Lower leg skin (tissue), 4 donors: ENCODE measurements at regions not wholly inside any gene's neighbourhood (a gene's known extent, or its start where the extent isn't known, plus 50 kb on each side); places are given as distances from the start of the nearest gene placed in this dataset.

Experiments used
- DNase-seq, 2 donors: peaks; one replicate each; pipeline ENCODE4 v3.0.0-alpha.2; 2019; ENCODE audit warnings: low spot score in 2 of 2
- H3K4me3 ChIP-seq: fragments of 200-600 bp; sonication (generic); 2 replicates; pipeline ENCODE4 v1.5.1; 2017; ENCODE audit warnings: mild to moderate bottlenecking, low read depth; ENCODE audit not compliant: poor library complexity, severe bottlenecking
- POLR2A ChIP-seq, 2 donors: fragments of 450-650 bp; IDR thresholded peaks; one replicate each; pipeline ENCODE4 v1.6.1; 2016 to 2017; ENCODE audit warnings: antibody characterized with exemption in 2 of 2, mild to moderate bottlenecking in 1 of 2, moderate library complexity in 1 of 2
- WGBS, 2 donors: methylation state at CpG; one replicate each; pipeline ENCODE4 v1.1.5; 2018; 5-methylcytosine and 5-hydroxymethylcytosine counted together
- intact Hi-C: fragments of 100-400 bp; cut with DNase I; formaldehyde crosslinking; loops from one replicate; pipeline ENCODE4 v1.15.0; 2023; ENCODE audit warnings: low total_unique reads
- TF ChIP-seq, protein P1 (sequence below), 3 donors: fragments of 450-650 bp; IDR thresholded peaks; one replicate each; pipeline ENCODE4 v1.5.1; 2016; ENCODE audit warnings: antibody characterized with exemption in 3 of 3, mild to moderate bottlenecking in 3 of 3, moderate library complexity in 2 of 3

DNA sequence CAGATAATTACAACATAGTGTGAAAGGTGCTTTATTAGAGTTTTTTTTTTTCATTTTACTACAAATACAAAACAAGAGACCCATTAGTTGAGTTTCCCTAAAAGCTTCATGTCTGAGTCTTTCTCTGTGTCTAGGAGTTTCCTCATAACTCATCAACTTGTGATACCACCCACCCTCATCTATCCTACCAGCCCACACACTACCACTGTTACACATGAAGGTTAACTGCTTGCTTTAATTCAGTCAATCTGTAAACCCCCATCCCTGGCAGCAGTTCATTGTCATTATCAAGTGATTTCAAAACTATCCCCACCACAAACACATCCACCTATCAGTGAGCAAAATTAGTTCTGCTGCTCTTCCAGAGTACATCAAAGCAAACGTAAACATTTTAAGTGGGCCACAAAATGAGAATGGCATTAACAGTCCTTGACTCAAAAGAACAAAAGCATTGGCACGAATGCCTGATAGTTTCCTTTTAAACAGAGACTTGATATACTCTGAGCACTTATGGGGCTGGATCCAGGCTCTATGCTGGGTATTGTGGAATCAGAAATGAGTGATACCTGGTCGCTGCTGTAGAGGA is 331.6 kb upstream of the FAM241A start:
- no peak for TF ChIP-seq POLR2A (IDR thresholded peaks at IDR 0.05)
- TF ChIP-seq, protein P1, sequence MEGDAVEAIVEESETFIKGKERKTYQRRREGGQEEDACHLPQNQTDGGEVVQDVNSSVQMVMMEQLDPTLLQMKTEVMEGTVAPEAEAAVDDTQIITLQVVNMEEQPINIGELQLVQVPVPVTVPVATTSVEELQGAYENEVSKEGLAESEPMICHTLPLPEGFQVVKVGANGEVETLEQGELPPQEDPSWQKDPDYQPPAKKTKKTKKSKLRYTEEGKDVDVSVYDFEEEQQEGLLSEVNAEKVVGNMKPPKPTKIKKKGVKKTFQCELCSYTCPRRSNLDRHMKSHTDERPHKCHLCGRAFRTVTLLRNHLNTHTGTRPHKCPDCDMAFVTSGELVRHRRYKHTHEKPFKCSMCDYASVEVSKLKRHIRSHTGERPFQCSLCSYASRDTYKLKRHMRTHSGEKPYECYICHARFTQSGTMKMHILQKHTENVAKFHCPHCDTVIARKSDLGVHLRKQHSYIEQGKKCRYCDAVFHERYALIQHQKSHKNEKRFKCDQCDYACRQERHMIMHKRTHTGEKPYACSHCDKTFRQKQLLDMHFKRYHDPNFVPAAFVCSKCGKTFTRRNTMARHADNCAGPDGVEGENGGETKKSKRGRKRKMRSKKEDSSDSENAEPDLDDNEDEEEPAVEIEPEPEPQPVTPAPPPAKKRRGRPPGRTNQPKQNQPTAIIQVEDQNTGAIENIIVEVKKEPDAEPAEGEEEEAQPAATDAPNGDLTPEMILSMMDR (IDR thresholded peaks at IDR 0.05), result no peak
- no peak for DNase-seq
- intact Hi-C loops, result no loop called here
- no peak overlapping the region for H3K4me3 ChIP-seq
- whole genome bisulfite sequencing, 2 donors, result 60 to 67% methylated on average over 3 of the region's 3 CpGs

DNA sequence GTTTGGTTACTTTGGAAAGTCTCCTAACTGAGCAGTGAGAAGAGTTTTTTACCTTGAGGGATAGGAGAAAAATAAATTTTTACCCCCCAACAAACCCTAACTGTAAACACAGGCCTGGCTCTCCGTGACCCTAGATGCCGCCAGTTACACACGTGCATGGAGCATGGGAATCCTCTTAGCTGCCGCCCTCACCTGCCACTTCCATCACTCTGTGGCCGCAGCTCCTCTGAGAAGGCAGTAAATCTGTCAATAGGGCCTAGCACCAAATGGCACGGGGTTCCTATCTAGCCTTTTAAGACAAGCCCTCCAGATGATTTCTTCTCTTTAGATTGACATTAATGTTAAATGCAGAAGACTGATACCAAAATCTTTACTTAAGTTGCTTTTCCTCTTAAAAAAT is 330.3 kb upstream of the FAM241A start:
- 46 to 49% methylated on average over 6 of the region's 6 CpGs for WGBS, 2 donors
- no peak for TF ChIP-seq POLR2A (IDR thresholded peaks at IDR 0.05)
- TF ChIP-seq, protein P1 (IDR thresholded peaks at IDR 0.05), result no peak
- no peak for DNase-seq
- no peak overlapping the region for H3K4me3 ChIP-seq
- intact Hi-C loops, result no loop called here

DNA sequence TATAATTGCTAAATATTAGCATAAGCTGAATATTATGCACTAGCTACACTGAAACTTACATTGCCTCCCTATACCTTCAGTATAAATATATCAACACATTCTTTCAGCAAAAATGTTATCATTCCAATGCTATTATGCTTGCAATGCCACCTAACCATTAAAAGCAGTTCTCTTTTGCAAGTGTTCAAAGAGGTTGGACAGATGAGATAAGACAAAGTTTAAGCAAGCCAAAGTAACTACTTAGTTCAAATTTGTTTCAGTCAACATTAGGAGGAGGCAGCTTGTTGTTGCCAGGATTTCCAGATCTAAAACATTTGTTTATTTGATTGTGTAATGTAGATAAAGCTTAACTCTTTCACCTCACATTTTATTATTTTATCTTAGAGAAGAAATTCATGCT is 323.9 kb upstream of the FAM241A start:
- TF ChIP-seq, protein P1 (IDR thresholded peaks at IDR 0.05), result no peak
- TF ChIP-seq POLR2A (IDR thresholded peaks at IDR 0.05), result no peak
- no peak for DNase-seq
- no peak overlapping the region for H3K4me3 ChIP-seq
- intact Hi-C loops, result no loop called here

DNA sequence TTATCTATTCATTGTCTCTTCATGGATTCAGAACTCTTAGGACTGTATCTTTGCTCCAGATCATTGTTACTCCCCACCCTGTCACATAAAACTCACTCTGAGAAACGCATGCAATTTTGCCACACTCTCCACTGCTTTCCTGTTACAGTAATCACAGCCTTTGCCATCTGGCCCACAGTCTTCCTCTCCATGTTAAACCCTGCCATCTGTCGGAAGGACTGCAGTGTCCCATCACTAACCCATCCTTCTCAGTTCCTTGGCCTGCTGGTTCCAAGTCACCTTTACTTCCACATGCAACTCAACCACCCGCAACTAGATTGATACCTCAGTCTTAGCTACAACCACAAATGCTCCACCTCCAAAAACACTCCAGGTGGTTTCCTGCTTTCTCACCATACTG is 308.7 kb upstream of the FAM241A start:
- TF ChIP-seq POLR2A (IDR thresholded peaks at IDR 0.05), result no peak
- TF ChIP-seq, protein P1 (IDR thresholded peaks at IDR 0.05), result no peak
- intact Hi-C loops, result no loop called here
- 82 to 89% methylated on average over 3 of the region's 3 CpGs for WGBS, 2 donors
- no peak for DNase-seq
- H3K4me3 ChIP-seq, result no peak overlapping the region

DNA sequence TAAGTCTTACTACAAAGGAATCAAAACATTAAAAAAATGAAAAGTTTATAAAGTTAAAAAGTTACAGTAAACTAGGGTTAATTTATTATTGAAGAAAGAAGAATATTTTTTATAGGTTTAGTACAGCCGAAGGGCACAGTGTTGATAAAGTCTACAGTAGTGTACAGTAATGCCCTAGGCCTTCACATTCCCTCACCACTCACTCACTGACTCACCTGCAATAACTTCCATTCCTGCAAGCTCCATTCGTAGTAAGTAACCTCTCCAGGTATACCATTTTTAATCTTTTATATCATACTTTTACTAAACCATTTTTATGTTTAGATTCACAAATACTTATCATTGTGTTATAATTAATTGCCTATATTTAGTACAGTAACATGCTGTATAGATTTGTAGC is 307.5 kb upstream of the FAM241A start:
- WGBS, 2 donors, result 69 to 70% methylated on average over 2 of the region's 2 CpGs
- no peak for TF ChIP-seq POLR2A (IDR thresholded peaks at IDR 0.05)
- TF ChIP-seq, protein P1 (IDR thresholded peaks at IDR 0.05), result no peak
- no peak overlapping the region for H3K4me3 ChIP-seq
- DNase-seq, result no peak
- intact Hi-C loops, result no loop called here

DNA sequence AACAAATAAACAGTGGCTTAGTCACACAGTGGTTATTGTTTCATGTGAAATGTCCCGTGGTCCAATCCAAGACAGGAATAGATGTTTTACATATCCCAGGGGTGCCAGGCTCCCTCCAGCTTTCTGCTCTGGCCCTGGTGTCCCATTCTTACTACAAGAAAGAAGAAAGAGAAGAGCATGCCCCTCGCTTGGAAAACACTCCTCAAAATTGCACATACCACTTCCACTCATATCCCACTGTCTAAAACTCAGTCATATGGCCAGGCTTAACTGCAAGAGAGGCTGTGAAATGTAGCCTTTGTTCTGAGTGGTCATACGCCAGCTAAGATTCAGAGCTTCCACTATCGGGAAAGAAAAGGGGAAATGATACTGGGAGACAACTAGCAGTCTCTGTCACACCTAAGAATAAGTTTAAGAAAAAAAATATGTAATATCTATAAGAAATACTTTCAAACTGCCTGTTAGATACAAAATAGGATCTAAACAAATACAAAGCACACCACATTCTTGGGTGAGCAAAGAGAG is 306.8 kb upstream of the FAM241A start:
- TF ChIP-seq, protein P1 (IDR thresholded peaks at IDR 0.05), result no peak
- TF ChIP-seq POLR2A (IDR thresholded peaks at IDR 0.05), result no peak
- intact Hi-C loops, result no loop called here
- 64% methylated on average over 4 of the region's 4 CpGs for WGBS, 2 donors
- DNase-seq, result no peak
- H3K4me3 ChIP-seq, result no peak overlapping the region
